ENCODE measurements at regions not wholly inside any gene's neighbourhood (a gene's known extent, or its start where the extent isn't known, plus 50 kb on each side); places are given as distances from the start of the nearest gene placed in this dataset.

- no TSS peak for BruUV-seq (replicated peaks)
- no peaks in the 10 kb centered on the region for H3K27me3 Mint-ChIP-seq (ENCODE audit: insufficient read depth, unreplicated experiment)
- intact Hi-C loops (cut with micrococcal nuclease) = no loop called here
- H3K27ac Mint-ChIP-seq (ENCODE audit: low read depth, unreplicated experiment) = no peak overlapping the region
- no peaks in the 10 kb centered on the region for H3K4me1 Mint-ChIP-seq (ENCODE audit: insufficient read depth, unreplicated experiment)
- H3K36me3 Mint-ChIP-seq (ENCODE audit: insufficient read depth, unreplicated experiment) = no peaks in the 10 kb centered on the region
- TF ChIP-seq CTCF (IDR thresholded peaks at IDR 0.05; ENCODE audit: unreplicated experiment) = no peak
- CTCF ChIA-PET = interaction anchor here (0.6 to 1.5 kb wide), 4 partner anchors 46 to 217 kb away, joined by 3 to 4 read pairs (median 4); no protein-coding TSS in a partner anchor
- no peak overlapping the region for H3K4me3 Mint-ChIP-seq (ENCODE audit: unreplicated experiment)
- peaks cover 7% of the 10 kb centered on the region for H3K9me3 Mint-ChIP-seq (ENCODE audit: unreplicated experiment)
- DNase-seq (ENCODE audit: unreplicated experiment) = no peak
- POLR2A ChIA-PET = no interaction called here
Observed at GRCh38 chr2:122144884-122145283, 389.4 kb downstream of the TSN start.

- peak; percentile 9 for DNase-seq (ENCODE audit: unreplicated experiment)
- peaks cover 7% of the 10 kb centered on the region for H3K9me3 Mint-ChIP-seq (ENCODE audit: unreplicated experiment)
- intact Hi-C loops (cut with micrococcal nuclease) = loop anchor here (2.0 kb wide), 1 partner anchor 171 kb away; no protein-coding TSS in a partner anchor
- ChIA-PET POLR2A (no interaction called here), CTCF (interaction anchor here (0.6 to 1.5 kb wide), 8 partner anchors 50 to 1704 kb away, joined by 3 to 4 read pairs (median 4); no protein-coding TSS in a partner anchor)
- no peak for TF ChIP-seq CTCF (IDR thresholded peaks at IDR 0.05; ENCODE audit: unreplicated experiment)
- no peaks in the 10 kb centered on the region for H3K4me1 Mint-ChIP-seq (ENCODE audit: insufficient read depth, unreplicated experiment)
- H3K36me3 Mint-ChIP-seq (ENCODE audit: insufficient read depth, unreplicated experiment) = no peaks in the 10 kb centered on the region
- H3K27me3 Mint-ChIP-seq (ENCODE audit: insufficient read depth, unreplicated experiment) = no peaks in the 10 kb centered on the region
- BruUV-seq (replicated peaks) = no TSS peak
- no peak overlapping the region for H3K27ac Mint-ChIP-seq (ENCODE audit: low read depth, unreplicated experiment)
- H3K4me3 Mint-ChIP-seq (ENCODE audit: unreplicated experiment) = no peak overlapping the region
Observed at GRCh38 chr2:122145856-122146255, 390.4 kb downstream of the TSN start.

DNA sequence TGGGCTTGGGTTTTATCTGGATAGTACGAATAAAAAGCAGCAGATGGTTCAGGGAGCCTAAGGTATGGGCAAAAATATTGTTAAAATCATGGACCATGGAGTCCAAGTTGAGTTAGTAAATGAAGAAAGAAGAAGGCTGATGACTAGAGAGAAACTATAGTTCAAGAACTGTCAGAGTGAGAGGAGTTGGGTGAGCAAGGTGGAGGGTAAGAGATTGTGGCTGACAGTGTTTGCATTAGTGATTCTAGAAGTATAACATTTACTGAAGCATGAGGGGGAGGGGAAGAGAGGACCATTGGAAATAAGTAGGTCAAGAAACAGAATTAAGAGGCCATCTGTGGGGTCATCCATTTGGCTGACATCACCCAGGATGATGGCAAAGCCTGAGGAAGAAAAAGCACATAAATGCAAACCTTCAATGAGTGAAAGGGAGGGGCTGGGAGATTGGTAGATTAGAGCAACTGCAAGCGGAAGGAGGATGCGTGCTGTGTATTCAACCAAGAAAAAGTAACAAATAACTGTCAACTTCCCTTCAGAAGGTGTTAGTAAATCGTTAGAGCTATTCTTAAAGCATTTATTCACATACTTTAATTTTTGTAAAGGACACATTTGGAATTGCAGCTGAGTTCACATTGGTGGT, 392.8 kb downstream of the TSN start:
- ChIA-PET CTCF (no interaction called here), POLR2A (no interaction called here)
- H3K4me1 Mint-ChIP-seq (ENCODE audit: insufficient read depth, unreplicated experiment) = no peaks in the 10 kb centered on the region
- H3K9me3 Mint-ChIP-seq (ENCODE audit: unreplicated experiment) = no peaks in the 10 kb centered on the region
- BruUV-seq (replicated peaks) = no TSS peak
- DNase-seq (ENCODE audit: unreplicated experiment) = no peak
- H3K27ac Mint-ChIP-seq (ENCODE audit: low read depth, unreplicated experiment) = no peak overlapping the region
- H3K27me3 Mint-ChIP-seq (ENCODE audit: insufficient read depth, unreplicated experiment) = no peaks in the 10 kb centered on the region
- no peaks in the 10 kb centered on the region for H3K36me3 Mint-ChIP-seq (ENCODE audit: insufficient read depth, unreplicated experiment)
- TF ChIP-seq CTCF (IDR thresholded peaks at IDR 0.05; ENCODE audit: unreplicated experiment) = no peak
- intact Hi-C loops (cut with micrococcal nuclease) = no loop called here
- H3K4me3 Mint-ChIP-seq (ENCODE audit: unreplicated experiment) = no peak overlapping the region

GRCh38 chr2:122150524-122151280, 395.3 kb downstream of the TSN start:
- TF ChIP-seq CTCF (IDR thresholded peaks at IDR 0.05; ENCODE audit: unreplicated experiment) = no peak
- no peaks in the 10 kb centered on the region for H3K36me3 Mint-ChIP-seq (ENCODE audit: insufficient read depth, unreplicated experiment)
- POLR2A ChIA-PET = interaction anchor here (0.6 to 0.7 kb wide), 2 partner anchors 294 to 914 kb away, joined by 3 read pairs; no protein-coding TSS in a partner anchor
- CTCF ChIA-PET = interaction anchor here (0.6 to 0.8 kb wide), 2 partner anchors 18 to 303 kb away, joined by 3 read pairs; no protein-coding TSS in a partner anchor
- H3K9me3 Mint-ChIP-seq (ENCODE audit: unreplicated experiment) = no peaks in the 10 kb centered on the region
- H3K4me3 Mint-ChIP-seq (ENCODE audit: unreplicated experiment) = no peak overlapping the region
- no TSS peak for BruUV-seq (replicated peaks)
- no peaks in the 10 kb centered on the region for H3K27me3 Mint-ChIP-seq (ENCODE audit: insufficient read depth, unreplicated experiment)
- DNase-seq (ENCODE audit: unreplicated experiment) = no peak
- no peaks in the 10 kb centered on the region for H3K4me1 Mint-ChIP-seq (ENCODE audit: insufficient read depth, unreplicated experiment)
- no peak overlapping the region for H3K27ac Mint-ChIP-seq (ENCODE audit: low read depth, unreplicated experiment)
- intact Hi-C loops (cut with micrococcal nuclease) = no loop called here
